ENCODE measurements at regions not wholly inside any gene's neighbourhood (a gene's known extent, or its start where the extent isn't known, plus 50 kb on each side); places are given as distances from the start of the nearest gene placed in this dataset.

GRCh38 chr6:105882121-105882803, 203.9 kb upstream of the PRDM1 start:
- Histone ChIP-seq H3K9me3 (ENCODE audit: low read length) (no peaks in the 10 kb centered on the region), H3K79me2 (ENCODE audit: insufficient read depth, low read depth, low read length) (no peaks in the 10 kb centered on the region), H3K27ac (ENCODE audit: low read depth, low read length, poor library complexity, severe bottlenecking) (no peak overlapping the region), H3K36me3 (ENCODE audit: insufficient read depth, low read length) (no peaks in the 10 kb centered on the region), H2AFZ (ENCODE audit: low read length) (peak overlapping the region; percentile 3; the same call in 1 of the 2 replicates), H4K20me1 (ENCODE audit: insufficient read depth, low read length) (no peaks in the 10 kb centered on the region), H3K4me2 (ENCODE audit: low read length) (no peak overlapping the region), H3K4me3 (ENCODE audit: low read depth, low read length, poor library complexity, severe bottlenecking) (no peak overlapping the region), H3K9me2 (ENCODE audit: insufficient read depth, low read length) (no peaks in the 10 kb centered on the region), H3K4me1 (ENCODE audit: insufficient read depth, low read length, poor library complexity, severe bottlenecking) (peaks cover 73% of the 10 kb centered on the region)
- ChIA-PET CTCF (ENCODE audit: unreplicated experiment) (no interaction called here), POLR2A (interaction anchor here (0.5 to 4.4 kb wide), 13 partner anchors 9 to 208 kb away, joined by 3 to 42 read pairs (median 5); no protein-coding TSS in a partner anchor)
- TF ChIP-seq EZH2phosphoT487 (IDR thresholded peaks at IDR 0.05; ENCODE audit: borderline replicate concordance, low read depth, low read length): no peak
- no peak for TF ChIP-seq CTCF (conservative IDR thresholded peaks at IDR 0.05; ENCODE audit: low read length)
- BruUV-seq (replicated peaks): no TSS peak
- no peak for DNase-seq (ENCODE audit: low spot score)
- intact Hi-C loops (cut with micrococcal nuclease; ENCODE audit: unreplicated experiment): loop anchor here (5.0 kb wide), 1 partner anchor 205 kb away; the partner anchor contains the start of gene PRDM1

GRCh38 chr6:105881608-105882007, 204.5 kb upstream of the PRDM1 start:
- no peak overlapping the region for H3K27ac ChIP-seq (ENCODE audit: low read depth, low read length, poor library complexity, severe bottlenecking)
- H4K20me1 ChIP-seq (ENCODE audit: insufficient read depth, low read length): no peaks in the 10 kb centered on the region
- no peaks in the 10 kb centered on the region for H3K79me2 ChIP-seq (ENCODE audit: insufficient read depth, low read depth, low read length)
- no peaks in the 10 kb centered on the region for H3K9me3 ChIP-seq (ENCODE audit: low read length)
- no peaks in the 10 kb centered on the region for H3K9me2 ChIP-seq (ENCODE audit: insufficient read depth, low read length)
- intact Hi-C loops (cut with micrococcal nuclease; ENCODE audit: unreplicated experiment): loop anchor here (5.0 kb wide), 1 partner anchor 206 kb away; the partner anchor contains the start of gene PRDM1
- no TSS peak for BruUV-seq (replicated peaks)
- no peak overlapping the region for H3K4me2 ChIP-seq (ENCODE audit: low read length)
- POLR2A ChIA-PET: interaction anchor here (1.0 to 4.4 kb wide), 4 partner anchors 11 to 25 kb away, joined by 4 to 42 read pairs (median 8); no protein-coding TSS in a partner anchor
- H3K4me1 ChIP-seq (ENCODE audit: insufficient read depth, low read length, poor library complexity, severe bottlenecking): peaks cover 78% of the 10 kb centered on the region
- H2AFZ ChIP-seq (ENCODE audit: low read length): no peak overlapping the region
- no peak for DNase-seq (ENCODE audit: low spot score)
- TF ChIP-seq EZH2phosphoT487 (IDR thresholded peaks at IDR 0.05; ENCODE audit: borderline replicate concordance, low read depth, low read length): no peak
- TF ChIP-seq CTCF (conservative IDR thresholded peaks at IDR 0.05; ENCODE audit: low read length): no peak
- H3K36me3 ChIP-seq (ENCODE audit: insufficient read depth, low read length): no peaks in the 10 kb centered on the region
- H3K4me3 ChIP-seq (ENCODE audit: low read depth, low read length, poor library complexity, severe bottlenecking): no peak overlapping the region
- CTCF ChIA-PET (ENCODE audit: unreplicated experiment): no interaction called here

- no peaks in the 10 kb centered on the region for H3K36me3 ChIP-seq (ENCODE audit: insufficient read depth, low read length)
- DNase-seq (ENCODE audit: low spot score): peak; percentile 63
- H3K4me1 ChIP-seq (ENCODE audit: insufficient read depth, low read length, poor library complexity, severe bottlenecking): peaks cover 92% of the 10 kb centered on the region
- intact Hi-C loops (cut with micrococcal nuclease; ENCODE audit: unreplicated experiment): loop anchor here (5.0 kb wide), 1 partner anchor 207 kb away; the partner anchor contains the start of gene PRDM1
- peak overlapping the region; percentile 21 for H3K27ac ChIP-seq (ENCODE audit: low read depth, low read length, poor library complexity, severe bottlenecking)
- CTCF ChIA-PET (ENCODE audit: unreplicated experiment): no interaction called here
- BruUV-seq (replicated peaks): no TSS peak
- H3K9me2 ChIP-seq (ENCODE audit: insufficient read depth, low read length): no peaks in the 10 kb centered on the region
- H3K4me3 ChIP-seq (ENCODE audit: low read depth, low read length, poor library complexity, severe bottlenecking): peak overlapping the region; percentile 43
- TF ChIP-seq EZH2phosphoT487 (IDR thresholded peaks at IDR 0.05; ENCODE audit: borderline replicate concordance, low read depth, low read length) (no peak), CTCF (conservative IDR thresholded peaks at IDR 0.05; ENCODE audit: low read length) (no peak)
- H2AFZ ChIP-seq (ENCODE audit: low read length): peak overlapping the region; percentile 84
- H4K20me1 ChIP-seq (ENCODE audit: insufficient read depth, low read length): no peaks in the 10 kb centered on the region
- no peaks in the 10 kb centered on the region for H3K9me3 ChIP-seq (ENCODE audit: low read length)
- H3K4me2 ChIP-seq (ENCODE audit: low read length): peak overlapping the region; percentile 71
- POLR2A ChIA-PET: interaction anchor here (0.9 to 1.0 kb wide), 2 partner anchors 11 to 17 kb away, joined by 5 read pairs; no protein-coding TSS in a partner anchor
- no peaks in the 10 kb centered on the region for H3K79me2 ChIP-seq (ENCODE audit: insufficient read depth, low read depth, low read length)
These were observed 206.1 kb upstream of the PRDM1 start for GRCh38 chr6:105880030-105880492.

Data from OCI-LY7 (cell line).